OCI-LY3 (cell line): ENCODE measurements at regions not wholly inside any gene's neighbourhood (a gene's known extent, or its start where the extent isn't known, plus 50 kb on each side); places are given as distances from the start of the nearest gene placed in this dataset.

Experiments
- H2AFZ ChIP-seq: fragments of 200-600, 300-600 bp; shearing (Covaris generic); 2 replicates; pipeline ENCODE4 v1.6.0; 2014; ENCODE audit warnings: antibody characterized with exemption, low read depth, low read length
- H3K27ac ChIP-seq: fragments of 200-600, 300-600 bp; sonication (generic); 2 replicates; pipeline ENCODE4 v1.5.1; 2014; ENCODE audit warnings: mild to moderate bottlenecking, low read length, moderate library complexity, mixed read lengths
- H3K27me3 ChIP-seq: fragments of 200-600, 300-600 bp; sonication (generic); 2 replicates; pipeline ENCODE4 v1.6.1; 2014; ENCODE audit warnings: low read depth, low read length, mixed read lengths
- H3K36me3 ChIP-seq: fragments of 200-600, 300-600 bp; sonication (generic); replicated peaks from 2 replicates; pipeline ENCODE3; 2014; ENCODE audit warnings: low read depth, low read length, mixed read lengths
- H3K4me1 ChIP-seq: fragments of 300-600, 200-600 bp; sonication (generic); 2 replicates; pipeline ENCODE4 v1.6.1; 2014; ENCODE audit warnings: low read length, mixed read lengths
- H3K4me2 ChIP-seq: fragments of 200-600, 300-600 bp; sonication (generic); 2 replicates; pipeline ENCODE4 v1.6.1; 2014; ENCODE audit warnings: low read length, mixed read lengths
- H3K4me3 ChIP-seq: fragments of 300-600, 200-600 bp; sonication (generic); 2 replicates; pipeline ENCODE4 v1.5.1; 2014; ENCODE audit warnings: antibody characterized with exemption, mild to moderate bottlenecking, low read length, moderate library complexity
- H3K79me2 ChIP-seq: fragments of 300-600, 200-600 bp; shearing (Covaris generic); 2 replicates; pipeline ENCODE4 v1.6.1; 2014; ENCODE audit warnings: mild to moderate bottlenecking, low read length, mixed read lengths
- H3K9ac ChIP-seq: fragments of 300-600, 200-600 bp; shearing (Covaris generic); 2 replicates; pipeline ENCODE4 v1.6.0; 2014; ENCODE audit warnings: mild to moderate bottlenecking, low read length, moderate library complexity
- H3K9me3 ChIP-seq: fragments of 200-600, 300-600 bp; shearing (Covaris generic); 2 replicates; pipeline ENCODE4 v1.6.1; 2014; ENCODE audit warnings: low read length, mixed read lengths; ENCODE audit not compliant: insufficient read depth
- H4K20me1 ChIP-seq: fragments of 200-600, 300-600 bp; sonication (generic); 2 replicates; pipeline ENCODE4 v1.6.1; 2016; ENCODE audit warnings: low read length, mixed read lengths; ENCODE audit not compliant: insufficient read depth
- CTCF ChIP-seq: fragments of 200-600, 300-600 bp; sonication (generic); IDR thresholded peaks from 2 replicates; pipeline ENCODE4 v1.5.1; 2014; ENCODE audit warnings: antibody characterized with exemption, low read length, low read depth
- EZH2phosphoT487 ChIP-seq: fragments of 200-600 bp; shearing (Covaris generic); IDR thresholded peaks from 2 replicates; pipeline ENCODE4 v1.6.1; 2018; ENCODE audit warnings: antibody characterized with exemption, mixed run types, low read depth

- Histone ChIP-seq H3K4me1 (peaks cover 39% of the 10 kb centered on the region), H3K4me3 (no peak overlapping the region), H3K9ac (no peak overlapping the region), H3K4me2 (no peak overlapping the region), H3K36me3 (no peaks in the 10 kb centered on the region), H2AFZ (no peak overlapping the region), H3K27ac (no peak overlapping the region), H3K79me2 (no peaks in the 10 kb centered on the region), H4K20me1 (no peaks in the 10 kb centered on the region), H3K27me3 (no peaks in the 10 kb centered on the region), H3K9me3 (no peaks in the 10 kb centered on the region)
- no peak for TF ChIP-seq CTCF
- no peak for TF ChIP-seq EZH2phosphoT487
Observed at GRCh38 chrX:109842611-109843010, 109.6 kb upstream of the ACSL4 start.

- Histone ChIP-seq H4K20me1 (no peaks in the 10 kb centered on the region), H3K9ac (peak overlapping the region; percentile 13; the same call in 1 of the 2 replicates), H3K4me2 (peak overlapping the region; percentile 49), H3K27ac (peak overlapping the region; percentile 57), H3K4me3 (no peak overlapping the region), H3K9me3 (no peaks in the 10 kb centered on the region), H3K27me3 (no peaks in the 10 kb centered on the region), H3K79me2 (no peaks in the 10 kb centered on the region), H2AFZ (0 out of 2 replicates have a peak overlapping the region, but pooled peaks have one; percentile 15), H3K36me3 (no peaks in the 10 kb centered on the region), H3K4me1 (peaks cover 39% of the 10 kb centered on the region)
- TF ChIP-seq EZH2phosphoT487, result no peak
- no peak for TF ChIP-seq CTCF
Observed at GRCh38 chrX:109843963-109844751, 111.1 kb upstream of the ACSL4 start.

GRCh38 chrX:109844986-109845385 is 111.9 kb upstream of the ACSL4 start:
- 0 out of 2 replicates have a peak overlapping the region, but pooled peaks have one; percentile 15 for H2AFZ ChIP-seq
- no peaks in the 10 kb centered on the region for H3K36me3 ChIP-seq
- H3K27ac ChIP-seq, result peak overlapping the region; percentile 57
- H3K9me3 ChIP-seq, result no peaks in the 10 kb centered on the region
- no peaks in the 10 kb centered on the region for H4K20me1 ChIP-seq
- H3K79me2 ChIP-seq, result no peaks in the 10 kb centered on the region
- H3K9ac ChIP-seq, result peak overlapping the region; percentile 13; the same call in 1 of the 2 replicates
- no peaks in the 10 kb centered on the region for H3K27me3 ChIP-seq
- H3K4me2 ChIP-seq, result peak overlapping the region; percentile 49
- TF ChIP-seq CTCF, result no peak
- TF ChIP-seq EZH2phosphoT487, result no peak
- no peak overlapping the region for H3K4me3 ChIP-seq
- peaks cover 34% of the 10 kb centered on the region for H3K4me1 ChIP-seq

- Histone ChIP-seq H2AFZ (no peak overlapping the region), H3K4me2 (no peak overlapping the region), H3K4me3 (no peak overlapping the region), H4K20me1 (no peaks in the 10 kb centered on the region), H3K4me1 (peaks cover 25% of the 10 kb centered on the region), H3K36me3 (no peaks in the 10 kb centered on the region), H3K9ac (no peak overlapping the region), H3K79me2 (no peaks in the 10 kb centered on the region), H3K27ac (no peak overlapping the region), H3K27me3 (no peaks in the 10 kb centered on the region), H3K9me3 (no peaks in the 10 kb centered on the region)
- TF ChIP-seq EZH2phosphoT487 (no peak), CTCF (no peak)
Observed at GRCh38 chrX:109845996-109846395, 112.9 kb upstream of the ACSL4 start.
